ENCODE measurements at regions not wholly inside any gene's neighbourhood (a gene's known extent, or its start where the extent isn't known, plus 50 kb on each side); places are given as distances from the start of the nearest gene placed in this dataset.

- TF ChIP-seq, protein P1, sequence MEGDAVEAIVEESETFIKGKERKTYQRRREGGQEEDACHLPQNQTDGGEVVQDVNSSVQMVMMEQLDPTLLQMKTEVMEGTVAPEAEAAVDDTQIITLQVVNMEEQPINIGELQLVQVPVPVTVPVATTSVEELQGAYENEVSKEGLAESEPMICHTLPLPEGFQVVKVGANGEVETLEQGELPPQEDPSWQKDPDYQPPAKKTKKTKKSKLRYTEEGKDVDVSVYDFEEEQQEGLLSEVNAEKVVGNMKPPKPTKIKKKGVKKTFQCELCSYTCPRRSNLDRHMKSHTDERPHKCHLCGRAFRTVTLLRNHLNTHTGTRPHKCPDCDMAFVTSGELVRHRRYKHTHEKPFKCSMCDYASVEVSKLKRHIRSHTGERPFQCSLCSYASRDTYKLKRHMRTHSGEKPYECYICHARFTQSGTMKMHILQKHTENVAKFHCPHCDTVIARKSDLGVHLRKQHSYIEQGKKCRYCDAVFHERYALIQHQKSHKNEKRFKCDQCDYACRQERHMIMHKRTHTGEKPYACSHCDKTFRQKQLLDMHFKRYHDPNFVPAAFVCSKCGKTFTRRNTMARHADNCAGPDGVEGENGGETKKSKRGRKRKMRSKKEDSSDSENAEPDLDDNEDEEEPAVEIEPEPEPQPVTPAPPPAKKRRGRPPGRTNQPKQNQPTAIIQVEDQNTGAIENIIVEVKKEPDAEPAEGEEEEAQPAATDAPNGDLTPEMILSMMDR (IDR thresholded peaks at IDR 0.05), result no peak
- TF ChIP-seq POLR2A (IDR thresholded peaks at IDR 0.05), result no peak
- no peaks in the 10 kb centered on the region for H3K9me3 ChIP-seq
- no peaks in the 10 kb centered on the region for H3K27me3 ChIP-seq
- intact Hi-C loops (cut with DNase I), result no loop called here
- WGBS, 2 donors, result 65 to 74% methylated on average over 1 of the region's 1 CpG
- ATAC-seq, result no peak
- no peaks in the 10 kb centered on the region for H3K36me3 ChIP-seq (replicated peaks in 1 of 2; ENCODE audit: insufficient read depth in 1 of 2, low read depth in 2 of 2)
- no peak overlapping the region for H3K27ac ChIP-seq
- no peaks in the 10 kb centered on the region for H3K4me1 ChIP-seq
- H3K4me3 ChIP-seq, result no peak overlapping the region
- DNase-seq, result no peak
These were observed 250.8 kb upstream of the CBLB start for GRCh38 chr3:106119614-106120082.

DNA sequence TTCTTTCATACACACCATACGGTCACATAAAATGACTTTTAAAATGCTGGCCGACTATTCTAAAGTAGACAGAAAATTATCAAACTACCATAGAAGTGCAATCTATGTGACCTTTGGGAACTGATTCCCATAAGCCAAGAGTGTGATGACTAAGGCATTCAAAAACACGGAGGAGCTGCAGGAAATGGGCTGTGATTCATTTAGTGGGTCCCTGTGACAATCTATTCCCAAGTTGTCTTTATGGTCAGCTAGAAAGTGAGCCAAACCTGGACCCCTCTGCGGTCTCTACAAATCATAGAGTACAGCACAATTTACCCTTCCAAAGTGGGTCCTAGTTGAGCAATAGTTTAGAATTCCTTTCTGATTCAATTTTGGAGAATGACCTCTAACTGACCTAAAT, 251.5 kb upstream of the CBLB start:
- H3K36me3 ChIP-seq (replicated peaks in 1 of 2; ENCODE audit: insufficient read depth in 1 of 2, low read depth in 2 of 2), result no peaks in the 10 kb centered on the region
- no peaks in the 10 kb centered on the region for H3K4me1 ChIP-seq
- TF ChIP-seq, protein P1 (IDR thresholded peaks at IDR 0.05), result no peak
- TF ChIP-seq POLR2A (IDR thresholded peaks at IDR 0.05), result no peak

DNA sequence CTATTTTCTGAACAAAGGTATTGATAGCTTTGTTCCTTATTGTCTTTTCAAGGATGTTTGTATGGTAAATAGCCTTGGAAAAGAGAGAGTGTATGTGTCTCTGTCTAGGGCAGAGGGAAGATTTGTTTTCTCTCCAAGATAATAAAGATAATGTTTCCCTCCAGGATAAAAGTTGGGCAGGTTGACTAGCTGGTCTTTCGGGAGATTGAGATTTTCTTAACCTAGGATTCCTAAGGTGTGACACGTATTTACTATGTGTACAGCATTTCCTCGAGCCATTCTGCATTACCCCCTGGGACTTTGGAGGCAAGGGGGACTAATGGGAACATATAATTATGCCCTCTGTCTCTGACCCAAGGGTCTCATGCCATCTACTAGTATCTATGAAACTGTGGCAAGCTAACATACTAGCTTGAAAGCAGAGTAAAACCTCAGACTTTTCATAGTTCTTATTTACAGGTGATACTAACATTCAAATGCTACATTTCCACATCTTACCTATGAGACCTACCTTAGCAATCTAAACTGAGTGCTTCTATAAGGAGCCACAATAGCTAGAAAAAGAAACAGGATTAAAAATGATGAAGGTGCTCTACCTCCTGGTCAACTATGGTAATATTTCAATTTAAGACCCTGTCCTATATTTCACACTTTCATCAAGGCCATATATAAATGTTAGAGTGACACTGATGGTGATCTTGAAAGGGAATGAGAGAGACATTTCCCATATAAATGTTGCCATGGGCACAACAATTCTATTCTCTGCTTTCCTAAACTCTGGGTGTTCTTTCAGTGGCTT, 252.9 kb upstream of the CBLB start:
- ATAC-seq (no peak), DNase-seq (no peak)
- TF ChIP-seq, protein P1 (IDR thresholded peaks at IDR 0.05), result no peak
- no peak for TF ChIP-seq POLR2A (IDR thresholded peaks at IDR 0.05)
- 39 to 56% methylated on average over 3 of the region's 3 CpGs for WGBS, 2 donors
- Histone ChIP-seq H3K4me3 (no peak overlapping the region), H3K36me3 (replicated peaks in 1 of 2; ENCODE audit: insufficient read depth in 1 of 2, low read depth in 2 of 2) (no peaks in the 10 kb centered on the region), H3K4me1 (no peaks in the 10 kb centered on the region), H3K9me3 (no peaks in the 10 kb centered on the region), H3K27ac (no peak overlapping the region), H3K27me3 (no peaks in the 10 kb centered on the region)
- intact Hi-C loops (cut with DNase I), result no loop called here

More for the DNA sequence above, 251.5 kb upstream of the CBLB start:
- intact Hi-C loops (cut with DNase I), result no loop called here
- Histone ChIP-seq H3K9me3 (no peaks in the 10 kb centered on the region), H3K27me3 (no peaks in the 10 kb centered on the region), H3K4me3 (no peak overlapping the region), H3K27ac (no peak overlapping the region)
- 53 to 67% methylated on average over 4 of the region's 4 CpGs for WGBS, 2 donors
- no peak for ATAC-seq
- no peak for DNase-seq

GRCh38 chr3:106124818-106125217, 256.0 kb upstream of the CBLB start:
- no peak for ATAC-seq
- WGBS, 2 donors, result 30 to 65% methylated on average over 1 of the region's 1 CpG

GRCh38 chr3:106125321-106125720, 256.5 kb upstream of the CBLB start:
- H3K36me3 ChIP-seq (replicated peaks in 1 of 2; ENCODE audit: insufficient read depth in 1 of 2, low read depth in 2 of 2), result no peaks in the 10 kb centered on the region
- TF ChIP-seq, protein P1 (IDR thresholded peaks at IDR 0.05), result no peak
- no peak for TF ChIP-seq POLR2A (IDR thresholded peaks at IDR 0.05)
- H3K27ac ChIP-seq, result no peak overlapping the region
- no peak for ATAC-seq
- no peaks in the 10 kb centered on the region for H3K9me3 ChIP-seq
- H3K4me1 ChIP-seq, result no peaks in the 10 kb centered on the region
- H3K4me3 ChIP-seq, result no peak overlapping the region
- DNase-seq, result no peak
- intact Hi-C loops (cut with DNase I), result no loop called here
- 40 to 57% methylated on average over 3 of the region's 3 CpGs for whole genome bisulfite sequencing, 2 donors
- H3K27me3 ChIP-seq, result no peaks in the 10 kb centered on the region

More at GRCh38 chr3:106124818-106125217, 256.0 kb upstream of the CBLB start:
- Histone ChIP-seq H3K9me3 (no peaks in the 10 kb centered on the region), H3K27ac (no peak overlapping the region), H3K36me3 (replicated peaks in 1 of 2; ENCODE audit: insufficient read depth in 1 of 2, low read depth in 2 of 2) (no peaks in the 10 kb centered on the region), H3K4me3 (no peak overlapping the region), H3K4me1 (no peaks in the 10 kb centered on the region), H3K27me3 (no peaks in the 10 kb centered on the region)
- TF ChIP-seq POLR2A (IDR thresholded peaks at IDR 0.05), result no peak
- DNase-seq, result no peak
- intact Hi-C loops (cut with DNase I), result no loop called here

Measured in body of pancreas (tissue), 4 donors.